ENCODE measurements at regions not wholly inside any gene's neighbourhood (a gene's known extent, or its start where the extent isn't known, plus 50 kb on each side); places are given as distances from the start of the nearest gene placed in this dataset.

GRCh38 chr4:13983189-13983790 lies 355.8 kb upstream of the BOD1L1 start:
- no peak for TF ChIP-seq ZNF274 (IDR thresholded peaks at IDR 0.05; ENCODE audit: low read depth, low read length)
- no peak for TF ChIP-seq YY1 (IDR thresholded peaks at IDR 0.05; ENCODE audit: insufficient read depth, insufficient read length)
- no peak for TF ChIP-seq SUZ12 (IDR thresholded peaks at IDR 0.05; ENCODE audit: extremely low read depth, insufficient read depth, insufficient read length)

Measured in NT2/D1 (cell line).